ENCODE measurements at regions not wholly inside any gene's neighbourhood (a gene's known extent, or its start where the extent isn't known, plus 50 kb on each side); places are given as distances from the start of the nearest gene placed in this dataset.
"Not testable (repeated sequence)": the region's sequence is repeated elsewhere in the genome, so short reads cannot be mapped to it uniquely, and the experiment has no call there.

DNA sequence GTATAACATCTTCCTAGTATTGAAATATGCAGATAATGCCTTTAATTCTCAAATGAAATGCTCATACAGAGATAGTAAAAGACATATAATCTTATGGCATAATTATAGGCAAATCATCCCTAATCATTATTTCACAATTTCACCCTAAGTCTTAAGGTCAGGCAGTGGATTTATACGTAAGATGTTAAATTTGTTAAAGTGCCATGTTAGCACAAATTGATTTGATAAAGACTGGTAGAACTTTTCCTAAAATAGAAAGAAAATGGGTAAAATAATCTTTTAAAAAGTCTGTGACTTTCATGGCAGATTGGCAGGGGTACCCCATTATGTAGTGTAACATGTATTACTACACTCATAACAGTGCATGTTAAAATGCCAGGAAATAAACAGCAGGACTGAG lies 1092.7 kb upstream of the GOT2 start:
- intact Hi-C loops (cut with DNase I; ENCODE audit: low total_unique reads) = no loop called here
- H3K4me3 ChIP-seq (ENCODE audit: low read depth, poor library complexity, severe bottlenecking) = no peak overlapping the region
- WGBS, 2 donors = 86 to 94% methylated on average over 1 of the region's 1 CpG

DNA sequence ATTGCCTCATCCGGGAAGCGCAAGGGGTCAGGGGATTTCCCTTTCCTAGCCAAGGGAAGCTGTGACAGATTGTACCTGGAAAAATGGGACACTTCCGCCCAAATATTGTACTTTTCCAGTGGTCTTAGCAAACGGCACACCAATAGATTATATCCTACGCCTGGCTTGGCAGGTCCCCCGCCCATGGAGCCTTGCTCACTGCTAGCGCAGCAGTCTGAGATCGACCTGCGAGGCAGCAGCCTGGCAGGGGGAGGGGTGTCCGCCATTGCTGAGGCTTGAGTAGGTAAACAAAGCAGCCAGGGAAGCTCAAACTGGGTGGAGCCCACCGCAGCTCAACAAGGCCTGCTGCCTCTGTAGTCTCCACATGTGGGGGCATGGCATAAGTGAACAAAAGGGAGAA lies 1075.4 kb upstream of the GOT2 start:
- H3K4me3 ChIP-seq (ENCODE audit: low read depth, poor library complexity, severe bottlenecking); intact Hi-C loops (cut with DNase I; ENCODE audit: low total_unique reads); DNase-seq (ENCODE audit: low spot score in 2 of 2): not testable (repeated sequence)
- 88 to 93% methylated on average over 11 of the region's 11 CpGs for WGBS, 2 donors

More for the DNA sequence above, 1092.7 kb upstream of the GOT2 start:
- DNase-seq (ENCODE audit: low spot score in 2 of 2) = no peak
- TF ChIP-seq POLR2A (IDR thresholded peaks at IDR 0.05) = no peak
- TF ChIP-seq, protein P1, sequence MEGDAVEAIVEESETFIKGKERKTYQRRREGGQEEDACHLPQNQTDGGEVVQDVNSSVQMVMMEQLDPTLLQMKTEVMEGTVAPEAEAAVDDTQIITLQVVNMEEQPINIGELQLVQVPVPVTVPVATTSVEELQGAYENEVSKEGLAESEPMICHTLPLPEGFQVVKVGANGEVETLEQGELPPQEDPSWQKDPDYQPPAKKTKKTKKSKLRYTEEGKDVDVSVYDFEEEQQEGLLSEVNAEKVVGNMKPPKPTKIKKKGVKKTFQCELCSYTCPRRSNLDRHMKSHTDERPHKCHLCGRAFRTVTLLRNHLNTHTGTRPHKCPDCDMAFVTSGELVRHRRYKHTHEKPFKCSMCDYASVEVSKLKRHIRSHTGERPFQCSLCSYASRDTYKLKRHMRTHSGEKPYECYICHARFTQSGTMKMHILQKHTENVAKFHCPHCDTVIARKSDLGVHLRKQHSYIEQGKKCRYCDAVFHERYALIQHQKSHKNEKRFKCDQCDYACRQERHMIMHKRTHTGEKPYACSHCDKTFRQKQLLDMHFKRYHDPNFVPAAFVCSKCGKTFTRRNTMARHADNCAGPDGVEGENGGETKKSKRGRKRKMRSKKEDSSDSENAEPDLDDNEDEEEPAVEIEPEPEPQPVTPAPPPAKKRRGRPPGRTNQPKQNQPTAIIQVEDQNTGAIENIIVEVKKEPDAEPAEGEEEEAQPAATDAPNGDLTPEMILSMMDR (IDR thresholded peaks at IDR 0.05) = no peak

GRCh38 chr16:59783191-59783590 lies 1049.1 kb upstream of the GOT2 start:
- intact Hi-C loops (cut with DNase I; ENCODE audit: low total_unique reads) = no loop called here
- no peak overlapping the region for H3K4me3 ChIP-seq (ENCODE audit: low read depth, poor library complexity, severe bottlenecking)
- DNase-seq (ENCODE audit: low spot score in 2 of 2) = no peak
- TF ChIP-seq, protein P1 (IDR thresholded peaks at IDR 0.05) = no peak
- no peak for TF ChIP-seq POLR2A (IDR thresholded peaks at IDR 0.05)
- 45 to 84% methylated on average over 1 of the region's 1 CpG for WGBS, 2 donors

DNA sequence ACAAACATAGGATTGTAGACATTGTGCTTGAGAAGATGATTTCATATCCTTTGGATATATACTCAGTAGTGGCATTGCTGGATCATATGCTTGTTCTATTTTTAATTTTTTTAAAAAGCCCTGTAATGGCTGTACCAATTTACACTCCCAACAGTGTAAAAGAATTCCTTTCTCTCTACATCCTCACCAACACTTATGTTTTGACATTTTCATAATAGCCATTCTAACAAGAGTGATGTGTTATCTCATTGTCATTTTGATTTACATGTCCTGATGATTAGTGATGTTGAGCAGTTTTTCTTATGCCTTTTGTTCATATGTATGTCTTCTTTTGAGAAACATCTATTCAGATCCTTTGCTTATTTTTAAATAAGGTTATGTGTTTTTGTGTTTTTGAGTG lies 1039.2 kb upstream of the GOT2 start:
- TF ChIP-seq, protein P1 (IDR thresholded peaks at IDR 0.05) = no peak
- no peak for TF ChIP-seq POLR2A (IDR thresholded peaks at IDR 0.05)
- DNase-seq (ENCODE audit: low spot score in 2 of 2) = no peak
- no peak overlapping the region for H3K4me3 ChIP-seq (ENCODE audit: low read depth, poor library complexity, severe bottlenecking)
- intact Hi-C loops (cut with DNase I; ENCODE audit: low total_unique reads) = no loop called here

DNA sequence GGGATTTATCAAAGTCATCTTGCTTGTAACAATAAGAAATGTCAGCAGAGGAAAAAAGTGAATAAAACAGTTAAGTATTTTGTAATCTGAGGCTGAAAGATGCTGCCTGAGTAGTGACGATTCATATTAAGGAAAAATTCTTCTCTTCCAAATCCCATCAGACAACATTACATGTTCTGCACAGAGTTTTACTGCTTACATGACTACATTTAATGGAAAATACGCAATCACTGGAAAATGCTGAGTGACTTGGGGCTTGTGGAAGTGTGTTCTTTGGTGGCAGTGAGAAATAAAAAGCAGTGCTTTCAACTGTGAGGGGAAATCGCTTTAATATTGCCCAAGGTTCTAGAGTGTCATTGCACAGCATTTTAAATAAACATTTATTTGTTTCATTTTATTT lies 1025.2 kb upstream of the GOT2 start:
- intact Hi-C loops (cut with DNase I; ENCODE audit: low total_unique reads) = no loop called here
- TF ChIP-seq, protein P1 (IDR thresholded peaks at IDR 0.05) = no peak
- TF ChIP-seq POLR2A (IDR thresholded peaks at IDR 0.05) = no peak
- WGBS, 2 donors = 65 to 66% methylated on average over 3 of the region's 3 CpGs
- no peak for DNase-seq (ENCODE audit: low spot score in 2 of 2)
- no peak overlapping the region for H3K4me3 ChIP-seq (ENCODE audit: low read depth, poor library complexity, severe bottlenecking)

DNA sequence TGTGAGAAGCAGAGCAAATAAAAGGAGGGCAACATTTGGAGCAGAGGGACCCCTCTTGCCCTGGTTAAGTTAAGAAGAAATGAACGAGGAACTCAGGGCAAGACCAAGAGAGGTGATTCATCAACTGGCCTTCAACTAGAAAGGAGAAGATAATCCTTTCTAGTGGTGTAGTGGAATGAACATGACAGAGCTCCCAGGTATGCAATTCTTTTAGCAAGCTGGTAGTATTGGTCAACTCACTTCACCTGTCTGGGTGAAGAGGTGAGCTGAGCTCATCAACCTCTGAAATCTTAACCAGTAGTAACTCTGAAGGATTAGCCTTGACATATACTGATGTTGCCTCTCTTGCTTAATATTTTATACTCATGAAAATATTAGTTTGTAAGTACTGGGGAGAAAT lies 1024.7 kb upstream of the GOT2 start:
- WGBS, 2 donors = 71 to 73% methylated on average over 1 of the region's 1 CpG
- TF ChIP-seq, protein P1 (IDR thresholded peaks at IDR 0.05) = no peak
- no peak for TF ChIP-seq POLR2A (IDR thresholded peaks at IDR 0.05)
- no peak for DNase-seq (ENCODE audit: low spot score in 2 of 2)
- H3K4me3 ChIP-seq (ENCODE audit: low read depth, poor library complexity, severe bottlenecking) = no peak overlapping the region
- intact Hi-C loops (cut with DNase I; ENCODE audit: low total_unique reads) = no loop called here

Measured in lower leg skin (tissue), 4 donors.